Muscle layer of duodenum (tissue), 2 donors: ENCODE measurements at regions not wholly inside any gene's neighbourhood (a gene's known extent, or its start where the extent isn't known, plus 50 kb on each side); places are given as distances from the start of the nearest gene placed in this dataset.

Experiments
- H3K27ac ChIP-seq: one replicate; pipeline ENCODE4 v1.7.0; 2013; ENCODE audit warnings: mild to moderate bottlenecking, low read length
- H3K27me3 ChIP-seq: one replicate; pipeline ENCODE4 v1.7.0; 2013; ENCODE audit warnings: low read depth, mild to moderate bottlenecking, control low read depth, low read length
- H3K36me3 ChIP-seq, 2 donors: one replicate each; pipeline ENCODE4 v1.7.0; 2013; ENCODE audit warnings: low read length in 2 of 2, control low read depth in 1 of 2, mild to moderate bottlenecking in 1 of 2; ENCODE audit not compliant: insufficient read depth in 2 of 2, control insufficient read depth in 1 of 2
- H3K4me1 ChIP-seq, 2 donors: one replicate each; pipeline ENCODE4 v1.7.0; 2013; ENCODE audit warnings: low read length in 2 of 2, mild to moderate bottlenecking in 2 of 2, control low read depth in 1 of 2, moderate library complexity in 1 of 2; ENCODE audit not compliant: insufficient read depth in 2 of 2, control insufficient read depth in 1 of 2
- H3K4me3 ChIP-seq, 2 donors: one replicate each; pipeline ENCODE4 v1.7.0; 2013; ENCODE audit warnings: low read length in 2 of 2, low read depth in 1 of 2, mild to moderate bottlenecking in 1 of 2
- H3K9me3 ChIP-seq, 2 donors: one replicate each; pipeline ENCODE4 v1.7.0; 2013; ENCODE audit warnings: low read length in 2 of 2, control low read depth in 1 of 2, mild to moderate bottlenecking in 1 of 2; ENCODE audit not compliant: control insufficient read depth in 1 of 2
- donor health status: healthy.

DNA sequence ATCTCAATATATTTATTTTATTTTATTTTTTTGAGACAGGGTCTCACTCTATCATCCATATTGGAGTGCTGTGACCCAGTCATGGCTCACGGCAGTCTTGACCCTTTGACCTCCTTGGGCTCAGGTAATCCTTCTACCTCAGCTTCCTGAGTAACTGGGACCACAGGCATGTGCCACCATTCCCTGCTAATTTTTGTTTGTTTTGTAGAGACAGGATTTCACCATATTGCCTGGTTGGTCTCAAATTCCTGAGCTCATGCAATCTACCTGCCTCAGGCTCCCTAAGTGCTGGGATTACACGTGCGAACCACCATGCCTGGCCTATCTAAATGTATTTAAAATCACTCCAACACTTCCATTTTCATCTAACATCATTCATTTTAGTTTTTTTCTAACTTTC lies 190.5 kb upstream of the CHD1 start:
- no peaks in the 10 kb centered on the region for H3K4me1 ChIP-seq
- no peak overlapping the region for H3K4me3 ChIP-seq
- no peaks in the 10 kb centered on the region for H3K27me3 ChIP-seq
- H3K36me3 ChIP-seq: no peaks in the 10 kb centered on the region
- no peak overlapping the region for H3K27ac ChIP-seq
- no peaks in the 10 kb centered on the region for H3K9me3 ChIP-seq

DNA sequence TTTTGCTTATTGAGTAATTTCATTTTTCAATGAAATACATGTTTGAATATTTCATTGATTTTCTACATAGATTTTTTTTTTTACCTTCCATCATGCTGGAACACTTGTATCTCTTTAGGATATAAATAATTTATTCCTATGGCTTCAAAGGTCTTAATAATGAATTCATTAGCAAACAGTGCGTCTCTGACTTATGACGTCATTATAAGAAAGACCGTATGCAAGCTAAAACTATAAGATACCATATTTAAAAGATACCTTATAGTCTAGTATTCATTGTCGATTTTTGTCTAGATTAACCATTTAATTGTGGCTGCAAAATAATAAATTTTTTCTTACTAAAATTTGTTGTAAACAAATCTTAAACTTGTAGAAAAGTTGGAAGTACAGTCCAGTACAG lies 187.7 kb upstream of the CHD1 start:
- no peaks in the 10 kb centered on the region for H3K27me3 ChIP-seq
- H3K9me3 ChIP-seq: no peaks in the 10 kb centered on the region
- no peak overlapping the region for H3K27ac ChIP-seq
- no peaks in the 10 kb centered on the region for H3K4me1 ChIP-seq
- H3K36me3 ChIP-seq: no peaks in the 10 kb centered on the region
- no peak overlapping the region for H3K4me3 ChIP-seq

DNA sequence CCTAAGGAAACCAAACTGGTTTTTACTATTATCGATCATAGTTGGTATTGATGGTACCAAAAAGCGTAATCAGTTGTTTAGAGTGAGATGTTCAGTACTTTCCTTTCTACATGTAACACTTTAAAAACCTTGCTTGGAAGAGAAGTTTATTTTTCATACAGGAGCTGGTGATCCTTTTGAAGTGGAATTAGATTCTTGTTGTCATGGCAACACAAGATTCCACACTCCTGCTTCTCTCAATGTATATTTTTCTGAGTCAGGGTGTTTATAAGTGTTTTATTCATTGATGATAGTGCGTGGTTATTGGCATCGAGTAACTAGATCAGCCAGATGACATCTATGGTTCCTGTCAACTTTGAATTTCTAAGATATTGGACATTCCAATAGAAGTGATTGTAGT lies 181.1 kb upstream of the CHD1 start:
- H3K36me3 ChIP-seq: no peaks in the 10 kb centered on the region
- H3K27me3 ChIP-seq: no peaks in the 10 kb centered on the region
- H3K4me3 ChIP-seq: no peak overlapping the region
- peaks cover 0 to 2% of the 10 kb centered on the region in 2 donors for H3K4me1 ChIP-seq
- no peaks in the 10 kb centered on the region for H3K9me3 ChIP-seq
- no peak overlapping the region for H3K27ac ChIP-seq

DNA sequence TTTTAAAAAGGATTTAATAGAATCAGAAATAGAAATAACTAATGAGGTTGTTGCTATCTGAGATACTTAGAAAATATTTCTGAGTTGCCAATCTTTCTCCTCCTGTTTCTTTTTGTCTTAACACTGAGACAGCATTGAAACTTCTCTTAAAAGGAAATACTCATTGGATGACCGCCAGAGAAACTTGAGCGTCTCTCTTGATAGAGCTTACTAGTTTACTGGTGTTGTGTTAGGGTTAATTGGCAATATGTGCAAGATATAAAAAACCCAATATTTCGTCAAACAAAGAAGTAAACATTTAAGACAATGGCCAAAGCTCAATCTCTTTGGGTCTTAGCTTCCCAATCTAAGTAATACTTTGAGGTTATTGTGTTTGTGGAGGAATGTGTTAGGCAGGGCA lies 176.4 kb upstream of the CHD1 start:
- no peaks in the 10 kb centered on the region for H3K36me3 ChIP-seq
- no peak overlapping the region for H3K27ac ChIP-seq
- no peak overlapping the region for H3K4me3 ChIP-seq
- H3K4me1 ChIP-seq: peaks cover 0 to 3% of the 10 kb centered on the region in 2 donors
- no peaks in the 10 kb centered on the region for H3K27me3 ChIP-seq
- no peaks in the 10 kb centered on the region for H3K9me3 ChIP-seq

DNA sequence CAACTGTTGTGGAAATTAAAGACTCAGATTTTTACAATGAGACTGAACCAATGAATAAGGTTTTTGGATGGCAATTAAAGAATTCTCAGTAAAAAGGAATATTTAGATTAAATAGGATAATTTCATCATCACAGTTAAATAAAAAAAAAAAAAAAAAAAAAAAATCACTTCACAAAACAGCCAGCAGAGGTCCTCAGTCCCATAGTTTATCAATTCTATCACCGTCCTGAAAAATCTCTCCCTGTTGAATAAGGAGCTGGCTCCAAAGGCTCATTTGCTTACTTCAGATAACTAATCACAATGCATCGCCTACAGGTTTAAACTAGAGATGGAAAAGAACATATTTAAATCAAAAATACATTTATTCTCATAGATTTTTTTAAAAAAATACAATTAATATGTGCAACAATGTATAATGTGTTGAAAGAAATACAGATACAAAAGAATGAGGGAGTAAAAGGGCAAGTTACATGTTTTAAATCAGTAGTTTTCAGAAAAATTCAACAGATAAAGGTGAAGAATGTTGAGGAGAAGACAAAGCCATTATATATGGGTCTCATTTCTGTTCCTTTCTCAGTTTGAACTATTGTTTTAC lies 175.8 kb upstream of the CHD1 start:
- Histone ChIP-seq H3K36me3 (no peaks in the 10 kb centered on the region), H3K27me3 (no peaks in the 10 kb centered on the region), H3K27ac (no peak overlapping the region), H3K9me3 (no peaks in the 10 kb centered on the region), H3K4me1 (peaks cover 0 to 3% of the 10 kb centered on the region in 2 donors), H3K4me3 (no peak overlapping the region)

DNA sequence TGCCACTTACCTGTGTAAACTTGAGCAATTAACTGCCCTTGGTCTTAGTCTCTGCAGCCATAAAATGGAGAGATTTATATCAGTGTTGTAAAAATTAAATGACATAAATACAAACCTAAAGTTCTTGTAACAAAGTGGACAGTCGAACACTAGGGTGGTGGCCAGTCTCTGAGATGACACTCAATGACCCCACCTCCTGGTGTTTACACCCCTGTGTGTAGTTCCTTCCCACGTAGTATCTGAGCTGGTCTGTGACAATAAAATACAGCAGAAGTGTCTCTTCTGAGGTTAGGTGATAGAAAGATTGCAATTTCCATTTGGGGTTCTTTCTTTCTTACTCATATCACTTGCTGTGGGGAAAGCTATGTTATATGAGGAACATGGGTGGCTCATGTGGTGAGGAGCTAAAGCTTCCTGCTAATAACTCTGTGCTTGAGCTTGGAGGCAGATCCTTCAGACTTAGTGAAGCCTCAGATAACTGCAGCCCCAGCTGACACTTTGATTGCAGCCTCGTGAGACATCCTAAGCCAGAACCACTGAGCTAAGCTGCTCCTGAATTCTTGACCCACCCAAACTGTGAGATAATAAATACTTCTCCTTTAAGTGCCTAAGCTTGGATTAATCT lies 173.4 kb upstream of the CHD1 start:
- Histone ChIP-seq H3K36me3 (no peaks in the 10 kb centered on the region), H3K27me3 (no peaks in the 10 kb centered on the region), H3K4me3 (no peak overlapping the region)

DNA sequence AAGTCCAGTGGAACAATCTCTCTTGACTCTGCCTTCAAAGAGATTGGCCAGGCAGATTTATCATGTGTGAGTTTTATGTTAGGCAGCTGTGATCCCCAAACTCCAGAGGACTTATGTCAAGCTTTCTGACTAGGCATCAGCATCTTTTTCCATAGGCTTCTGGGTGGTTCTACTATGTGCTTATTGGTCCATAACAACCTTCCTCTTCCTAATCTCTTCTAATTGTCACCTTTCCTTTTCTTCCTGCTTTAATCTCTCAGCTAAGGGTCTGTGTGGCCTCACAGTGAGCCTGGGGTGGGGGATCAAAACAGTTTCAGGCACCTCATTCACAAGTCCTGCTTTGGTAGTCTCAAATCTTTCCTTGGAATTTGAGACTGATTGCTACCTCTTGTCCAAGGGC lies 170.9 kb upstream of the CHD1 start:
- Histone ChIP-seq H3K36me3 (no peaks in the 10 kb centered on the region), H3K27me3 (no peaks in the 10 kb centered on the region), H3K4me1 (no peaks in the 10 kb centered on the region), H3K27ac (no peak overlapping the region), H3K9me3 (no peaks in the 10 kb centered on the region), H3K4me3 (no peak overlapping the region)

More for the DNA sequence above, 173.4 kb upstream of the CHD1 start:
- H3K9me3 ChIP-seq: no peaks in the 10 kb centered on the region
- no peak overlapping the region for H3K27ac ChIP-seq
- H3K4me1 ChIP-seq: peaks cover 0 to 3% of the 10 kb centered on the region in 2 donors

DNA sequence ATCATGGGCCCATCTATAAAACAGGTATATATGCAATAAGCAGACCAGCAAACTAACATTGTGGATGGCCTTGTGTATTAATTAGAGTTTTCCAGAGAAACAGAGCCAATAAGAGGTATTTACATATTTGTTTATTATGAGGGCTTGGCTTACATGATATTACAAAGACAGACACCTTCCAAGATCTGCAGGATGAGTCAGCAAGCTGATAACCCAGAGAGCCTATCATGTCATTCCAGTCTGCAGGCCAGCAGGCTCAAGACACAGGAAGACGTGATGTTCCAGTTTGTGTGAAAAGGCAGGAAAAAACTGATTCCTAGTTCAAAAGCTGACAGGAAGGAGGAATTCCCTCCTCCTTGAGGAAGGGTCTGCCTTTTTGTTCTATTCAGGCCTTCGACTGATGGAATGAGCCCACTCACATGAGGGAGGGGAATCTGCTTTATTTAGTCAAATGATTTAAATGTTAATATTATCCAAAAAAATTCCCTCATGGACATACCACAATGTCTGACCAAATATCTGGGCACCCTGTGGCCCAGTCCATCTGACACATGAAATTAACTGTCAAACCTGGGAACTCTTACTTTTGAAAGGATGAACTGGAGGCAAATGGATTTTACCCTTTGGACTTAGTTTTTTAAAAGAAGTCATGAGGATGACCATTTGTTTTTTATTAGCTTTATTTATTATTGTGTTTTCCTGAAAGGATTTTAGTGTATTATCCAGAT lies 161.2 kb upstream of the CHD1 start:
- H3K4me3 ChIP-seq: no peak overlapping the region
- H3K27me3 ChIP-seq: no peaks in the 10 kb centered on the region
- no peak overlapping the region for H3K27ac ChIP-seq
- H3K9me3 ChIP-seq: peaks cover 0 to 3% of the 10 kb centered on the region in 2 donors
- H3K4me1 ChIP-seq: no peaks in the 10 kb centered on the region
- H3K36me3 ChIP-seq: no peaks in the 10 kb centered on the region

DNA sequence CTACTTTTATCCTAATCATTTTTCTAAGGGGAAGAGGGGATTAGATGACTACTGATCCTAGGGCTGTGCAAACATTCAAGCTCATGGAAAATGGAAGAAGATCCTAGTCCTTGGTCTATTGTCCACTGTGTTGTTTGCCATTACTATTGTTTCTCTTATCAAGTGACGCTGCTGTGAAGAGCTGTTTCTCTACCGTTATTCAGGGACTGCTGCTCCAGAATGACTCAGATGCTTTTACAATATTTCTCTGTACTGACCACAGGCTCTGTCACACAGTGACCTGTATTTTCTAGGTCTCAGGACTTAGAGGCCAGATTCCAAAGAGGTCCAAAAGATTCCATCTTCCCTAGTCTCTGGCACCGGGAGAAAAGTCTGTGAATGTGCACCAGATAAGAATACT lies 159.5 kb upstream of the CHD1 start:
- peaks cover 0 to 3% of the 10 kb centered on the region in 2 donors for H3K9me3 ChIP-seq
- no peaks in the 10 kb centered on the region for H3K36me3 ChIP-seq
- H3K27ac ChIP-seq: no peak overlapping the region
- H3K4me3 ChIP-seq: no peak overlapping the region
- H3K27me3 ChIP-seq: no peaks in the 10 kb centered on the region
- H3K4me1 ChIP-seq: no peaks in the 10 kb centered on the region

DNA sequence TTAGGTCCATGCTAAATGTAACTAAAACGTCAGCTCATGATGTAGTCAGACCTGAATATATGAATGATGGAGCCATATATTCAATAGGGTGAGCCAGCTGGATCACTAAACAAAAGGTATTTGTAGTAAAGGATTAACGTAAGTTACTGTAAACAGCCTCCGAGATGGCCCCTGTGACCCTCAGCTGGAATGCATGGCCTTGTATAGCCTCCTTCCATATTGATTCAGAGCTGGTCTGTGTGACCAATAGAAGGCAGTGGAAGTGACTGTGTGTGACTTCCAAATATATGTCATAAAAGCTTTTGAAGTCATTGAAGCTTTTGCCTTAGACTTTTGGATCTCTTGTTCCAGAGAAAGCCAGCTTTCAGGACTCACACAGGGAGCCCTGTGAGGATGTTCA lies 154.4 kb upstream of the CHD1 start:
- no peaks in the 10 kb centered on the region for H3K36me3 ChIP-seq
- H3K4me3 ChIP-seq: no peak overlapping the region
- H3K27ac ChIP-seq: no peak overlapping the region
- H3K4me1 ChIP-seq: no peaks in the 10 kb centered on the region
- H3K9me3 ChIP-seq: no peaks in the 10 kb centered on the region
- H3K27me3 ChIP-seq: no peaks in the 10 kb centered on the region

DNA sequence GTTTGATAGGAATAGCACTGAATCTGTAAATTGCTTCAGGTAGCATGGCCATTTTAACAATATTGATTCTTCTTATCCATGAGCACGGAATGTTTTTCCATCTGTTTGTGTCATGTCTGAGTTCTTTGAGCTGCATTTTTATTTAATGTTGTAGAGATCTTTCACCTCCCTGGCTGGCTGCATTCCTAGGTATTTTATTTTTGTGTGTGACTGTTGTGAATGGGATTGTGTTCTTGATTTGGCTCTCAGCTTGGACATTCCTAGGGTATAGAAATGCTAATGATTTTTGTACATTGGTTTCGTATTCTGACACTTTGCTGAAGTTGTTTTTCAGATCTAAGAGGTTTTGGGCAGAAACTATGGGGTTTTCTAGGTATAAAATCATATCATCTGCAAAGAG lies 152.9 kb upstream of the CHD1 start:
- H3K27me3 ChIP-seq: no peaks in the 10 kb centered on the region
- H3K27ac ChIP-seq: no peak overlapping the region
- no peak overlapping the region for H3K4me3 ChIP-seq
- no peaks in the 10 kb centered on the region for H3K36me3 ChIP-seq
- no peaks in the 10 kb centered on the region for H3K9me3 ChIP-seq
- no peaks in the 10 kb centered on the region for H3K4me1 ChIP-seq
